ENCODE measurements at regions not wholly inside any gene's neighbourhood (a gene's known extent, or its start where the extent isn't known, plus 50 kb on each side); places are given as distances from the start of the nearest gene placed in this dataset.

Small RNAs in the stretch of these regions (small RNA-seq; reads per million reads assigned to genes)
- 0 reads per million in 3 experiments for gene RF00426 (ENCODE audit: insufficient read depth in 2 of 3, insufficient read length in 3 of 3, low read depth in 2 of 3, low replicate concordance in 1 of 3)

Data from HepG2 (cell line).